ENCODE measurements at regions not wholly inside any gene's neighbourhood (a gene's known extent, or its start where the extent isn't known, plus 50 kb on each side); places are given as distances from the start of the nearest gene placed in this dataset.

GRCh38 chr2:192571636-192572035 lies 376.9 kb upstream of the TMEFF2 start:
- TF ChIP-seq, protein P1, sequence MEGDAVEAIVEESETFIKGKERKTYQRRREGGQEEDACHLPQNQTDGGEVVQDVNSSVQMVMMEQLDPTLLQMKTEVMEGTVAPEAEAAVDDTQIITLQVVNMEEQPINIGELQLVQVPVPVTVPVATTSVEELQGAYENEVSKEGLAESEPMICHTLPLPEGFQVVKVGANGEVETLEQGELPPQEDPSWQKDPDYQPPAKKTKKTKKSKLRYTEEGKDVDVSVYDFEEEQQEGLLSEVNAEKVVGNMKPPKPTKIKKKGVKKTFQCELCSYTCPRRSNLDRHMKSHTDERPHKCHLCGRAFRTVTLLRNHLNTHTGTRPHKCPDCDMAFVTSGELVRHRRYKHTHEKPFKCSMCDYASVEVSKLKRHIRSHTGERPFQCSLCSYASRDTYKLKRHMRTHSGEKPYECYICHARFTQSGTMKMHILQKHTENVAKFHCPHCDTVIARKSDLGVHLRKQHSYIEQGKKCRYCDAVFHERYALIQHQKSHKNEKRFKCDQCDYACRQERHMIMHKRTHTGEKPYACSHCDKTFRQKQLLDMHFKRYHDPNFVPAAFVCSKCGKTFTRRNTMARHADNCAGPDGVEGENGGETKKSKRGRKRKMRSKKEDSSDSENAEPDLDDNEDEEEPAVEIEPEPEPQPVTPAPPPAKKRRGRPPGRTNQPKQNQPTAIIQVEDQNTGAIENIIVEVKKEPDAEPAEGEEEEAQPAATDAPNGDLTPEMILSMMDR (IDR thresholded peaks at IDR 0.05; ENCODE audit: low read depth, low read length): no peak
- no peak for TF ChIP-seq EZH2phosphoT487 (IDR thresholded peaks at IDR 0.05; ENCODE audit: low read depth)
